Kidney epithelial cell (primary cell): ENCODE measurements at regions not wholly inside any gene's neighbourhood (a gene's known extent, or its start where the extent isn't known, plus 50 kb on each side); places are given as distances from the start of the nearest gene placed in this dataset.

Experiments used
- DNase-seq: peaks from one replicate; pipeline ENCODE4 v3.0.0-alpha.2; 2010; ENCODE audit warnings: low read depth
- H3K27me3 ChIP-seq: 2 replicates; pipeline ENCODE4 v1.6.0; 2011; ENCODE audit warnings: low read length; ENCODE audit not compliant: control insufficient read depth, insufficient read depth
- H3K36me3 ChIP-seq: 2 replicates; pipeline ENCODE4 v1.5.1; 2011; ENCODE audit warnings: low read length; ENCODE audit not compliant: control insufficient read depth, insufficient read depth
- H3K4me3 ChIP-seq: 2 replicates; pipeline ENCODE4 v1.5.1; 2011; ENCODE audit warnings: low read depth, mild to moderate bottlenecking, control low read depth, low read length
- CTCF ChIP-seq: IDR thresholded peaks from 2 replicates; pipeline ENCODE4 v1.5.1; 2011; ENCODE audit warnings: mild to moderate bottlenecking, moderate library complexity, low read length, control low read depth, inconsistent platforms; ENCODE audit not compliant: insufficient read depth, poor library complexity, severe bottlenecking

- no peak for DNase-seq
- no peak for TF ChIP-seq CTCF
- Histone ChIP-seq H3K27me3 (no peaks in the 10 kb centered on the region), H3K36me3 (no peaks in the 10 kb centered on the region), H3K4me3 (no peak overlapping the region)
Measured at GRCh38 chr10:58937423-58937822, 239.0 kb upstream of the PHYHIPL start.

- TF ChIP-seq CTCF = no peak
- H3K27me3 ChIP-seq = no peaks in the 10 kb centered on the region
Measured at GRCh38 chr10:58942724-58943123, 233.7 kb upstream of the PHYHIPL start.

GRCh38 chr10:58943256-58943890 is 233.1 kb upstream of the PHYHIPL start:
- Histone ChIP-seq H3K27me3 (no peaks in the 10 kb centered on the region), H3K4me3 (no peak overlapping the region), H3K36me3 (no peaks in the 10 kb centered on the region)
- TF ChIP-seq CTCF = no peak
- DNase-seq = no peak

More at GRCh38 chr10:58942724-58943123, 233.7 kb upstream of the PHYHIPL start:
- Histone ChIP-seq H3K36me3 (no peaks in the 10 kb centered on the region), H3K4me3 (no peak overlapping the region)
- no peak for DNase-seq

- H3K36me3 ChIP-seq = no peaks in the 10 kb centered on the region
- DNase-seq = no peak
- TF ChIP-seq CTCF = no peak
- no peaks in the 10 kb centered on the region for H3K27me3 ChIP-seq
- H3K4me3 ChIP-seq = no peak overlapping the region
Measured at GRCh38 chr10:58943960-58944359, 232.5 kb upstream of the PHYHIPL start.

- H3K4me3 ChIP-seq = no peak overlapping the region
- TF ChIP-seq CTCF = no peak
- no peaks in the 10 kb centered on the region for H3K36me3 ChIP-seq
- no peaks in the 10 kb centered on the region for H3K27me3 ChIP-seq
- DNase-seq = no peak
Measured at GRCh38 chr10:58948303-58948702, 228.1 kb upstream of the PHYHIPL start.

GRCh38 chr10:58950618-58951017 is 225.8 kb upstream of the PHYHIPL start:
- Histone ChIP-seq H3K27me3 (no peaks in the 10 kb centered on the region), H3K36me3 (no peaks in the 10 kb centered on the region), H3K4me3 (no peak overlapping the region)
- no peak for TF ChIP-seq CTCF
- no peak for DNase-seq
